GM12875 (cell line): ENCODE measurements at regions not wholly inside any gene's neighbourhood (a gene's known extent, or its start where the extent isn't known, plus 50 kb on each side); places are given as distances from the start of the nearest gene placed in this dataset.

Source experiments
- H3K4me3 ChIP-seq: one replicate; pipeline ENCODE4 v1.5.1; 2011; ENCODE audit warnings: low read depth, low read length, control low read depth
- TF ChIP-seq, protein P1 (sequence below): IDR thresholded peaks from 2 replicates; pipeline ENCODE4 v1.5.1; 2011; ENCODE audit warnings: low read depth, mild to moderate bottlenecking, control low read depth, inconsistent platforms, low read length, moderate library complexity, borderline replicate concordance; ENCODE audit not compliant: insufficient read depth

DNA sequence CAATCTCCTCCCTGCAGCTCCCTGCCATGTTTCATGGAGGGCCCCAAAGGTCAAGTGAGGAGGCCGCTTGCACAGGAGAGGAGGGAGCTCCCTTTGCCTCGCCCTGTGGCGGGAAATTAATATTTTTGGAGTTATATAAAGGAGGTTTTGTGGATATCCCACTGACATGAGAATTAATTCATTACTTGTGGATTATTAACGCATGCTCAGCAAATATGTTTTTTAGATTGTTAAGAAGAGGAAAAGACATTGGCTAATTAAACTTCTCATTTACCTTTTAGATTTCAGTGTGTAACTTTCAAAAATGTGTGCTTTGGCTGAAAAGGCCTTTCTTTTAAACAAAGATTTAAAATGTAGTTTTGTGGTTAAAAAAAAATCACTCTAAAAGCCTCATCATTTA is 474.0 kb downstream of the SOCS6 start:
- H3K4me3 ChIP-seq = no peak overlapping the region
- TF ChIP-seq, protein P1, sequence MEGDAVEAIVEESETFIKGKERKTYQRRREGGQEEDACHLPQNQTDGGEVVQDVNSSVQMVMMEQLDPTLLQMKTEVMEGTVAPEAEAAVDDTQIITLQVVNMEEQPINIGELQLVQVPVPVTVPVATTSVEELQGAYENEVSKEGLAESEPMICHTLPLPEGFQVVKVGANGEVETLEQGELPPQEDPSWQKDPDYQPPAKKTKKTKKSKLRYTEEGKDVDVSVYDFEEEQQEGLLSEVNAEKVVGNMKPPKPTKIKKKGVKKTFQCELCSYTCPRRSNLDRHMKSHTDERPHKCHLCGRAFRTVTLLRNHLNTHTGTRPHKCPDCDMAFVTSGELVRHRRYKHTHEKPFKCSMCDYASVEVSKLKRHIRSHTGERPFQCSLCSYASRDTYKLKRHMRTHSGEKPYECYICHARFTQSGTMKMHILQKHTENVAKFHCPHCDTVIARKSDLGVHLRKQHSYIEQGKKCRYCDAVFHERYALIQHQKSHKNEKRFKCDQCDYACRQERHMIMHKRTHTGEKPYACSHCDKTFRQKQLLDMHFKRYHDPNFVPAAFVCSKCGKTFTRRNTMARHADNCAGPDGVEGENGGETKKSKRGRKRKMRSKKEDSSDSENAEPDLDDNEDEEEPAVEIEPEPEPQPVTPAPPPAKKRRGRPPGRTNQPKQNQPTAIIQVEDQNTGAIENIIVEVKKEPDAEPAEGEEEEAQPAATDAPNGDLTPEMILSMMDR = no peak

DNA sequence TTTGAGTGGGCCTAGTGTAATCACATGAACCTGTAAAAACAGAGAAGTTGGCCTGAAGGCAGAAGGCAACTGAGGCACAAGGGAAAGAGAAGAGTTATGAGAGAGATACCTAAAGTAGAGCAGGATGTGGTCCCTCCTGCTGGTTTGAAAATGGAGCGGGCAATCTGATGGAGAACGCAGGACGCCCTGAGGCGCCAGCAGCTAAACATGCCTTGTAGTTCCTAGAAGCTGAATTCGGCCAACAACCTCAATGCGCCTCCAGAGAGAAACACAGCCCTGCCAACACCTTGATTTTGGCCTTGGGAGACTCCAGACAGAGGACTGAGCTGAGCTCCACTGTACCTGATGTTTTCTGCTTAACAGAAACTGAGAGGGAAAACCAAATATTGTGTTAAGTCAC is 469.9 kb downstream of the SOCS6 start:
- TF ChIP-seq, protein P1 = no peak
- no peak overlapping the region for H3K4me3 ChIP-seq

GRCh38 chr18:70754486-70754885 is 465.6 kb downstream of the SOCS6 start:
- TF ChIP-seq, protein P1 = no peak
- H3K4me3 ChIP-seq = no peak overlapping the region

- H3K4me3 ChIP-seq = no peak overlapping the region
- TF ChIP-seq, protein P1 = no peak
These were observed 444.1 kb downstream of the SOCS6 start for GRCh38 chr18:70732916-70733315.

DNA sequence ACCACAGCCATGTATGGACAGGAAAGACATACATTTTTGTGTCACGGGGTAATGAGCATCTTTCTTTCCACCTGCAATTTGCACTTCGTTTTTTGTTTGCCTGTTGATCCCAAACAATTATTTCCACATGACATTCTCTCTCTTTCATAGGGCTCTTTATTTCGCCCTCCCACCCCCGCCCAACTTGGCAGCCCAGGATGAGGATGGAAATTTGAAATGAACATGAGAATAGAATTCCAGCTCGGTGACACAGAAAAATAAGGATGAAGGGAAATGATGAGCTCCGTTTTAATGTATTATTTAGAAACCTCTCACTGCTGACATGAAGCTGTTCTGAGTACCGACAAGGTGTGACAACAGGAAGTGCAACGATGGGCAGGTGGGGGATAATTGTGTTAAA is 443.3 kb downstream of the SOCS6 start:
- no peak overlapping the region for H3K4me3 ChIP-seq
- TF ChIP-seq, protein P1 = no peak

DNA sequence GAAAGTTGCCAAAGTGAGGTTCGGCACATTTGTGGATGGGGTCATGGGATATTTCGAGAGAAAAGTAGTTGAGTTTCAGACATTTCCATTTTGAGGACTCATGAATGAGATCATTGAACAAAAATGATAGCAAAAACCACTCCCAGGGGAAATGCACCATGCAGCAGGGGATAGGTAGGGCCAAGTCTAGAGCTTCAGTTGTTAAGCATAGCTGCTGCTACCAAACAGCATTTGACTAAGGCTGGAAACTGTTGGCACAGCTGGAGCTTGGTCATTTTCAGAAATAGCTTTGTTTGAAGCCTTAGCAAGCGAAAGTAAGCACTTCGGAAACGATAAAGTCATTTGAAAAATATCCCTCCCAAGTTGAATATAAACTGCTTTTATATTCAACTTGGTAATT is 431.8 kb downstream of the SOCS6 start:
- no peak overlapping the region for H3K4me3 ChIP-seq
- TF ChIP-seq, protein P1 = no peak

GRCh38 chr18:70709720-70710119 is 420.9 kb downstream of the SOCS6 start:
- H3K4me3 ChIP-seq = no peak overlapping the region
- TF ChIP-seq, protein P1 = no peak
